ENCODE measurements at regions not wholly inside any gene's neighbourhood (a gene's known extent, or its start where the extent isn't known, plus 50 kb on each side); places are given as distances from the start of the nearest gene placed in this dataset.

GRCh38 chr22:23007823-23008222 is 62.5 kb upstream of the GNAZ start:
- TF ChIP-seq, protein P1, sequence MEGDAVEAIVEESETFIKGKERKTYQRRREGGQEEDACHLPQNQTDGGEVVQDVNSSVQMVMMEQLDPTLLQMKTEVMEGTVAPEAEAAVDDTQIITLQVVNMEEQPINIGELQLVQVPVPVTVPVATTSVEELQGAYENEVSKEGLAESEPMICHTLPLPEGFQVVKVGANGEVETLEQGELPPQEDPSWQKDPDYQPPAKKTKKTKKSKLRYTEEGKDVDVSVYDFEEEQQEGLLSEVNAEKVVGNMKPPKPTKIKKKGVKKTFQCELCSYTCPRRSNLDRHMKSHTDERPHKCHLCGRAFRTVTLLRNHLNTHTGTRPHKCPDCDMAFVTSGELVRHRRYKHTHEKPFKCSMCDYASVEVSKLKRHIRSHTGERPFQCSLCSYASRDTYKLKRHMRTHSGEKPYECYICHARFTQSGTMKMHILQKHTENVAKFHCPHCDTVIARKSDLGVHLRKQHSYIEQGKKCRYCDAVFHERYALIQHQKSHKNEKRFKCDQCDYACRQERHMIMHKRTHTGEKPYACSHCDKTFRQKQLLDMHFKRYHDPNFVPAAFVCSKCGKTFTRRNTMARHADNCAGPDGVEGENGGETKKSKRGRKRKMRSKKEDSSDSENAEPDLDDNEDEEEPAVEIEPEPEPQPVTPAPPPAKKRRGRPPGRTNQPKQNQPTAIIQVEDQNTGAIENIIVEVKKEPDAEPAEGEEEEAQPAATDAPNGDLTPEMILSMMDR (IDR thresholded peaks at IDR 0.05), result no peak

GRCh38 chr22:23008896-23009295 is 61.4 kb upstream of the GNAZ start:
- TF ChIP-seq, protein P1 (IDR thresholded peaks at IDR 0.05), result no peak
